Keratinocyte (primary cell): ENCODE measurements at regions not wholly inside any gene's neighbourhood (a gene's known extent, or its start where the extent isn't known, plus 50 kb on each side); places are given as distances from the start of the nearest gene placed in this dataset.

ENCODE experiments used
- DNase-seq: peaks from one replicate; pipeline ENCODE4 v3.0.0-alpha.2; 2011; ENCODE audit warnings: low read depth, missing footprints, low spot score
- FAIRE-seq: peaks from 2 replicates; lab custom pipeline; 2011; peaks lifted over from hg19 to GRCh38; lab: Jason Lieb, UNC
- H2AFZ ChIP-seq: 2 replicates; pipeline ENCODE4 v1.6.0; 2012; ENCODE audit warnings: low read length, control low read depth, inconsistent platforms; ENCODE audit not compliant: control insufficient read depth
- H3K27ac ChIP-seq: 2 replicates; pipeline ENCODE4 v1.5.1; 2011; ENCODE audit warnings: low read length; ENCODE audit not compliant: control insufficient read depth, insufficient read depth
- H3K27me3 ChIP-seq: 3 replicates; pipeline ENCODE4 v1.6.0; 2011; ENCODE audit warnings: low read length; ENCODE audit not compliant: control insufficient read depth, insufficient read depth; ENCODE audit errors: extremely low read depth
- H3K36me3 ChIP-seq, 2 experiments: 2 replicates in 1 of 2; 3 replicates in 1 of 2; pipeline ENCODE4 v1.5.1; 2011; ENCODE audit warnings: low read length in 2 of 2, mild to moderate bottlenecking in 1 of 2; ENCODE audit not compliant: control insufficient read depth in 2 of 2, insufficient read depth in 2 of 2; ENCODE audit errors: extremely low read depth in 1 of 2
- H3K4me1 ChIP-seq: 3 replicates; pipeline ENCODE4 v1.5.1; 2011; ENCODE audit warnings: low read length; ENCODE audit not compliant: control insufficient read depth, insufficient read depth; ENCODE audit errors: extremely low read depth
- H3K4me2 ChIP-seq: 3 replicates; pipeline ENCODE4 v1.6.0; 2011; ENCODE audit warnings: low read depth, low read length; ENCODE audit not compliant: control insufficient read depth, insufficient read depth; ENCODE audit errors: extremely low read depth
- H3K4me3 ChIP-seq, 3 experiments: fragments of 200-600 bp in 1 of 3; sonication (generic) in 1 of 3; 2 replicates in 2 of 3; 3 replicates in 1 of 3; pipeline ENCODE4 v1.5.1; 2011 to 2016; ENCODE audit warnings: low read length in 3 of 3, mild to moderate bottlenecking in 3 of 3, control low read depth in 2 of 3, inconsistent platforms in 1 of 3, low read depth in 1 of 3, mixed read lengths in 1 of 3, mixed run types in 1 of 3, moderate library complexity in 1 of 3; ENCODE audit not compliant: control insufficient read depth in 2 of 3, insufficient read depth in 2 of 3; ENCODE audit errors: extremely low read depth in 1 of 3
- H3K79me2 ChIP-seq: 2 replicates; pipeline ENCODE4 v1.6.0; 2012; ENCODE audit warnings: low read length; ENCODE audit not compliant: control insufficient read depth, insufficient read depth
- H3K9ac ChIP-seq: 3 replicates; pipeline ENCODE4 v1.6.0; 2011; ENCODE audit warnings: low read length; ENCODE audit not compliant: control insufficient read depth, insufficient read depth; ENCODE audit errors: extremely low read depth
- H3K9me1 ChIP-seq: 3 replicates; pipeline ENCODE4 v1.6.0; 2011; ENCODE audit warnings: low read length; ENCODE audit not compliant: control insufficient read depth, insufficient read depth; ENCODE audit errors: extremely low read depth
- H3K9me3 ChIP-seq: 2 replicates; pipeline ENCODE4 v1.5.1; 2012; ENCODE audit warnings: low read depth, low read length; ENCODE audit not compliant: control insufficient read depth
- H4K20me1 ChIP-seq: 3 replicates; pipeline ENCODE4 v1.6.0; 2011; ENCODE audit warnings: low read length; ENCODE audit not compliant: control insufficient read depth, insufficient read depth; ENCODE audit errors: extremely low read depth
- CTCF ChIP-seq, 3 experiments: IDR thresholded peaks in 1 of 3; conservative IDR thresholded peaks in 1 of 3; optimal IDR thresholded peaks in 1 of 3; 2 replicates in 2 of 3; 3 replicates in 1 of 3; pipeline versions ENCODE3 to v1.5.1; 2011; ENCODE audit warnings: low read length in 3 of 3, mild to moderate bottlenecking in 3 of 3, moderate library complexity in 2 of 3, control low read depth in 1 of 3, inconsistent platforms in 1 of 3; ENCODE audit not compliant: insufficient read depth in 2 of 3; ENCODE audit errors: extremely low read depth in 1 of 3
- EZH2 ChIP-seq: IDR thresholded peaks from one replicate; pipeline ENCODE4 v1.6.1; 2012; ENCODE audit warnings: inconsistent platforms, mild to moderate bottlenecking, low read length, moderate library complexity
- dilution Hi-C: fragments of 300-500 bp; cut with MboI; formaldehyde crosslinking; loops from one replicate; pipeline ENCODE4 v1.7.0; 2020; ENCODE audit warnings: low sequenced_read_pairs; ENCODE audit not compliant: extremely low pct_ligation_motif_present

DNA sequence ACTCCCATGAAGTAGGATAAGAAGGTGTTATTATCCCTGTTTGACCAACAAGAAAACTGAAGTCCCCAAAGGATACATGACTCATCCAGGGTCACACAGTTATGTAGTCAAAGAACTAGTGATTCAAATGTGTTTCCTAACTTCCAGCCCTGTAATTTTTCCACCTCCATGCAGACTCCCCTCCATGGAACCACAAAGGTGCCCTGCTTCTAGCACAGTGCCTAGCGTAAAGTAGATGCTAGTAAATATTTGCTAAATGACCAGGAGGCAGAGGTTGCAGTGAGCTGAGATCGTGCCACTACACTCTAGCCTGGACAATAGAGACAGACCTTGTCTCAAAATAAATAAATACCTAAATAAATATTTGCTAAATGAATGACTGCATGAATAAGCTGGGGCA, 55.8 kb downstream of the FRMPD3 start:
- H3K4me1 ChIP-seq: no peaks in the 10 kb centered on the region
- no peak overlapping the region for H3K9ac ChIP-seq
- DNase-seq: no peak
- no peak overlapping the region for H2AFZ ChIP-seq
- no peak overlapping the region for H3K27ac ChIP-seq
- peaks cover 53% of the 10 kb centered on the region for H3K27me3 ChIP-seq
- dilution Hi-C loops: no loop called here
- FAIRE-seq: no peak
- H3K9me3 ChIP-seq: no peaks in the 10 kb centered on the region
- no peak overlapping the region for H3K4me3 ChIP-seq
- no peaks in the 10 kb centered on the region for H3K79me2 ChIP-seq
- TF ChIP-seq EZH2 (no peak), CTCF (optimal IDR thresholded peaks at IDR 0.05 in 1 of 3, IDR thresholded peaks at IDR 0.05 in 1 of 3, conservative IDR thresholded peaks at IDR 0.05 in 1 of 3; ENCODE audit: extremely low read depth in 1 of 3, insufficient read depth in 2 of 3, low read length in 3 of 3) (no peak)
- no peaks in the 10 kb centered on the region for H3K9me1 ChIP-seq
- H4K20me1 ChIP-seq: no peaks in the 10 kb centered on the region
- no peaks in the 10 kb centered on the region for H3K36me3 ChIP-seq
- H3K4me2 ChIP-seq: no peak overlapping the region

- H3K27ac ChIP-seq: no peak overlapping the region
- no peaks in the 10 kb centered on the region for H3K9me3 ChIP-seq
- no peak overlapping the region for H3K4me3 ChIP-seq
- no peak overlapping the region for H3K4me2 ChIP-seq
- dilution Hi-C loops: no loop called here
- H3K9ac ChIP-seq: no peak overlapping the region
- H3K27me3 ChIP-seq: peaks cover 55% of the 10 kb centered on the region
- no peaks in the 10 kb centered on the region for H3K9me1 ChIP-seq
- no peaks in the 10 kb centered on the region for H3K4me1 ChIP-seq
- H4K20me1 ChIP-seq: peaks cover 5% of the 10 kb centered on the region
- DNase-seq (no peak), FAIRE-seq (no peak)
- no peaks in the 10 kb centered on the region for H3K79me2 ChIP-seq
- no peak overlapping the region for H2AFZ ChIP-seq
- no peak for TF ChIP-seq EZH2
- TF ChIP-seq CTCF (optimal IDR thresholded peaks at IDR 0.05 in 1 of 3, IDR thresholded peaks at IDR 0.05 in 1 of 3, conservative IDR thresholded peaks at IDR 0.05 in 1 of 3; ENCODE audit: extremely low read depth in 1 of 3, insufficient read depth in 2 of 3, low read length in 3 of 3): no peak
- H3K36me3 ChIP-seq: no peaks in the 10 kb centered on the region
Observed at GRCh38 chrX:107506596-107507031, 57.2 kb downstream of the FRMPD3 start.
